ENCODE measurements at regions not wholly inside any gene's neighbourhood (a gene's known extent, or its start where the extent isn't known, plus 50 kb on each side); places are given as distances from the start of the nearest gene placed in this dataset.
"Not testable (repeated sequence)": the region's sequence is repeated elsewhere in the genome, so short reads cannot be mapped to it uniquely, and the experiment has no call there.

DNA sequence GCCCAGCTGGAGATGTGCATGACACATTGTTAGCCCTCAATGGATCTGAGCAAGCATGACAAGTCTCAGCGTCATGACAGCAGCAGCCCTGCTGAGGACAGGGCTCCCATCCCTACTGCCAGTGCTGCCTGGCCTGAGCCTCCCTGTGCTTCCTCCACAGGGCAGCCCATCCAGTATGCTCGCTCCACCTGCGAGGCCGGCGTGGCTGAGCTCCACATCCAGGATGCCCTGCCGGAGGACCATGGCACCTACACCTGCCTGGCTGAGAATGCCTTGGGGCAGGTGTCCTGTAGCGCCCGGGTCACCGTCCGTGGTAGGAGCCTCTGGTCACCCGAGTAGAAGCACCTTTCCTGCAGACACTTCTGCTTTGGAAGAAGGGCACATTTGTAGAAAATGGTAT is 85.8 kb upstream of the OSBPL11 start:
- intact Hi-C loops (cut with DNase I; ENCODE audit: low total_unique reads), result no loop called here
- H3K4me3 ChIP-seq (ENCODE audit: low read depth, poor library complexity, severe bottlenecking), result no peak overlapping the region
- TF ChIP-seq, protein P1, sequence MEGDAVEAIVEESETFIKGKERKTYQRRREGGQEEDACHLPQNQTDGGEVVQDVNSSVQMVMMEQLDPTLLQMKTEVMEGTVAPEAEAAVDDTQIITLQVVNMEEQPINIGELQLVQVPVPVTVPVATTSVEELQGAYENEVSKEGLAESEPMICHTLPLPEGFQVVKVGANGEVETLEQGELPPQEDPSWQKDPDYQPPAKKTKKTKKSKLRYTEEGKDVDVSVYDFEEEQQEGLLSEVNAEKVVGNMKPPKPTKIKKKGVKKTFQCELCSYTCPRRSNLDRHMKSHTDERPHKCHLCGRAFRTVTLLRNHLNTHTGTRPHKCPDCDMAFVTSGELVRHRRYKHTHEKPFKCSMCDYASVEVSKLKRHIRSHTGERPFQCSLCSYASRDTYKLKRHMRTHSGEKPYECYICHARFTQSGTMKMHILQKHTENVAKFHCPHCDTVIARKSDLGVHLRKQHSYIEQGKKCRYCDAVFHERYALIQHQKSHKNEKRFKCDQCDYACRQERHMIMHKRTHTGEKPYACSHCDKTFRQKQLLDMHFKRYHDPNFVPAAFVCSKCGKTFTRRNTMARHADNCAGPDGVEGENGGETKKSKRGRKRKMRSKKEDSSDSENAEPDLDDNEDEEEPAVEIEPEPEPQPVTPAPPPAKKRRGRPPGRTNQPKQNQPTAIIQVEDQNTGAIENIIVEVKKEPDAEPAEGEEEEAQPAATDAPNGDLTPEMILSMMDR (IDR thresholded peaks at IDR 0.05), result no peak
- no peak for TF ChIP-seq POLR2A (IDR thresholded peaks at IDR 0.05)
- 92 to 98% methylated on average over 5 to 10 of the region's 11 CpGs for WGBS, 2 donors
- DNase-seq (ENCODE audit: low spot score in 2 of 2), result no peak

DNA sequence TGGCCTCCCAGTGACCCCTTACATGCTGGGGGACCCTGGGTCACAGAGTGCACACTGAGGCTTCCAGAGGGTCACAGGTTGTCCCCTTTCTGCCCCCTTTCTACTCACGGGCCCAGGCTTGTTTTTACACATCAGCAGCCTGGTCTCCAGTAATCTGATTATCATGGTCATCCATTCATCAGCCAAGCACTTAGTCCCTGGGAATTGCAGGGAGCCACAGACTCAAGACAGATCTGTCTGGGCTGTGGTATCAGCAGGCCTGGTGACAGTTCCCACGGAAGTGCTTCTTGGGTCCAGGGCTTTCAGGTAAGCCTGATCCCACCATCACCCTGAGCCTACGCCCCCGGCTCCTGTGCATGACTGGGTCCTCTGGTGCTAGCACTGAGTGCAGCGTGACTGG is 86.6 kb upstream of the OSBPL11 start:
- H3K4me3 ChIP-seq (ENCODE audit: low read depth, poor library complexity, severe bottlenecking); intact Hi-C loops (cut with DNase I; ENCODE audit: low total_unique reads); DNase-seq (ENCODE audit: low spot score in 2 of 2): not testable (repeated sequence)
- WGBS, 2 donors, result 91 to 100% methylated on average over 2 to 4 of the region's 5 CpGs

DNA sequence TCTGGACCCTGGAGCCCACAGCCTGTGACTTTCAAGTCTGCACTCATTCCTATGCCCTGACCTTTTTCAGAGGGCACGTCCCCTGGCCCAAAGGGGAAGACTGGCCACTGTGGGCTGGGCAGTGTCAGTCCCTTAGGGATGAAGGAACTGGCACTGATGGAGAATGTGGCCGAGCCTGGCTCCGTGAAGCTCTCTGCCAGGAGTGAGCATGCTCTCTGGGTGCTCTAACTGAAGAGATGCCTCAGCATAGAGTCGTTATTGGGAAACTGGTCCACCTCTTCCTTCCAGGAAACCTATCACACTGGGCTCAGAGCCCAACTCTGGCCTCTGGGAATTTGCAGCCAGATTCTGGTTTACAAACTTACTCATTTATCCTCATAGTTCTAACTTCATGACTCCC is 87.3 kb upstream of the OSBPL11 start:
- intact Hi-C loops (cut with DNase I; ENCODE audit: low total_unique reads); H3K4me3 ChIP-seq (ENCODE audit: low read depth, poor library complexity, severe bottlenecking); DNase-seq (ENCODE audit: low spot score in 2 of 2): not testable (repeated sequence)
- WGBS, 2 donors, result 55 to 58% methylated on average over 4 of the region's 4 CpGs

DNA sequence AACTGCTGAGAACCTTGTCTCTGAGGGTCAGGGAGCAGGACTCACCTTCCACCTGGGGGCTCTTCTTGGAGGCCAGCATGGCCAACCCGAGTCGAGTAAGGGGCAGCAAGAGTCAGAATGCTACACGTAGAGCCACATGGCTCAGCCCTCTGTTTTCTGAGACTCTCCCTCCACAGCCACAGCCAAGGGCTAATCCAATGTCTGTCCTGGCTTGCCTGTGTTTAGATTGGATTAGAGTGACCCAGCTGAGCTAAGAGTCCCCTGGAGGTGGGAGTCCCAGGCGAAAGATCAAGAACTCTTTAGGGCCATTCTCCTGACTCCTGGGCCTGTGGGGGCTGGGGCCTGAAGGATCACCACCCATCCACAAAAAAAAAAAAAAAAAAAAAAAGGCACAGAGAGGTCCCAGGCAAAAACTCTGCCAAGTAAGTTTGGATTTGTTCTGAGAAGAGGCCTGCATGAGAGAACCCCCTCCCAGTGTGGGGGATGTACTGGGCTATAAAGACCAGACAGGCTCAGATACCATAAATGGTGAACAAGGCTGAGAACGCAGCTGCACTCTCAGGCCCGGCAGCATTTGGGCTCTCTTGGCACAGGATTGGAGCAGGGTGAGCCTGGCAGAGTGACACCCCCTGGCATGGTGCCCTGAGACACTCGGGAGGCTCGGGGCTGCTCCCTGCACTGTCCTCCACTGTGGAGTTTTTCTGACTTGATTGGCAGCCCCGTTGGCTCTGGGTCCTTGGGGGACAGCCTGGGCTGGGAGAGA is 88.0 kb upstream of the OSBPL11 start:
- intact Hi-C loops (cut with DNase I; ENCODE audit: low total_unique reads), result no loop called here
- DNase-seq (ENCODE audit: low spot score in 2 of 2), result peak in 1 of 2 donors; percentile 83
- 33 to 46% methylated on average over 9 of the region's 9 CpGs for WGBS, 2 donors
- TF ChIP-seq, protein P1 (IDR thresholded peaks at IDR 0.05), result no peak
- TF ChIP-seq POLR2A (IDR thresholded peaks at IDR 0.05), result no peak
- no peak overlapping the region for H3K4me3 ChIP-seq (ENCODE audit: low read depth, poor library complexity, severe bottlenecking)

DNA sequence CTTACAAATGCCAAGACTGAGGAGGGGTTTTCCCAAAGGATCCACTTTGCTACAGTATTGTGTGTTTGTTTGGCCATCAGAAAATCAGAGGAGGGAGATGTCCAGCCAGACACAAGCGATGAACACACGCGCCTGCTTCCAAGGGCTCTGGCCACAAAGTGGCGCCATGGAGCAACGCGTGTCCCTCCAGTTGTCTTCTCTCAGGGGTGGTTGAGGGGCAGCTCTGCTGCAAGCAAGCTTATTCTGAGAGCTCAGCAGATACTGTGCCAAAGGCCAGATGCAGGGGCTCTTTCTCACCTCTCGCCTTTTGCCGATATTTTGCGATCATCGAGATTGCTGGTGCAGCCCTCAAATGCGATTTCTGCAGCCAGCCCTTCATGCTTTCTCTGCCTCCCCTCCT is 88.9 kb upstream of the OSBPL11 start:
- TF ChIP-seq, protein P1 (IDR thresholded peaks at IDR 0.05), result no peak
- no peak for TF ChIP-seq POLR2A (IDR thresholded peaks at IDR 0.05)
- DNase-seq (ENCODE audit: low spot score in 2 of 2), result no peak
- WGBS, 2 donors, result 50 to 72% methylated on average over 11 of the region's 11 CpGs

DNA sequence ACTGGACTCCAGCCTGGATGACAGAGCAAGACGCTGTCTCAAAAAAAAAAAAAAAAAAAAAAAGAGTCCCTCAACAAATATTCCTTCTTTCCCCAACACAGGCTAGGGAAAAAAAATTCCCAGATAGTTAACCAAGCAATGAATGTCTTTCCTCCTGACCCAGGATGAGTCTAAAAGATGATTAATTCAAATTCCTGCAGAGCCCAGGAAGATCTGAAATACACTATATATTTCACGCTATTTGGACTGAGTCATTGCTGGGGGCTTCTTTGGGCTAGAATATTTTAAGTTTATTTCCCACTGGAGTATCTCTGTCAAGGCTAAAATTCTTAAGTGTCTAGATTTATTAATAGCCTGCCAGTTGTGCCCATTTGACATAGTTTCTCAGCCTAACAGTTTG is 90.4 kb upstream of the OSBPL11 start:
- WGBS, 2 donors, result 80 to 93% methylated on average over 2 of the region's 2 CpGs
- DNase-seq (ENCODE audit: low spot score in 2 of 2); H3K4me3 ChIP-seq (ENCODE audit: low read depth, poor library complexity, severe bottlenecking); intact Hi-C loops (cut with DNase I; ENCODE audit: low total_unique reads): not testable (repeated sequence)

More for the DNA sequence above, 88.9 kb upstream of the OSBPL11 start:
- H3K4me3 ChIP-seq (ENCODE audit: low read depth, poor library complexity, severe bottlenecking), result no peak overlapping the region
- intact Hi-C loops (cut with DNase I; ENCODE audit: low total_unique reads), result no loop called here

DNA sequence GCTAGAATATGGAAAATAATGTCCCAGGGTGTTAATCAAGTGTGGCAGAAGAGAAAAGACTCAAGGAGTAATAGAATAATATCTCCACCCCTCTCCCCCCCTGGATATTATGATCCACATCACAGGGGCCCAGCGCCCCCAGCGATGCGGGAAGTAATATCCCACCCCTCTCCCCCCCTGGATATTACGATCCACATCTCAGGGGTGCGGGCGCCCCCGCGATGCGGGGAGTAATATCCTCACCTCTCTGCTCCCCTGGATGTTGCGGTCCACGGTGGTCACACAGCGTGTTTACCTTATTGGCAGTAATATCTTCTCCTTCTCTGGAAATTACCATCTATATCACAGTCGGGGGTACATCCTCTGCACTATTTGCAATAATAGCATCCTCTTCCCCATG is 97.1 kb upstream of the OSBPL11 start:
- TF ChIP-seq, protein P1 (IDR thresholded peaks at IDR 0.05), result no peak
- no peak for DNase-seq (ENCODE audit: low spot score in 2 of 2)
- WGBS, 2 donors, result 89 to 92% methylated on average over 13 of the region's 13 CpGs
- intact Hi-C loops (cut with DNase I; ENCODE audit: low total_unique reads), result no loop called here
- H3K4me3 ChIP-seq (ENCODE audit: low read depth, poor library complexity, severe bottlenecking), result no peak overlapping the region

Data from lower leg skin (tissue), 4 donors.